C4-2B (cell line): ENCODE measurements at regions not wholly inside any gene's neighbourhood (a gene's known extent, or its start where the extent isn't known, plus 50 kb on each side); places are given as distances from the start of the nearest gene placed in this dataset.
"Not testable (repeated sequence)": the region's sequence is repeated elsewhere in the genome, so short reads cannot be mapped to it uniquely, and the experiment has no call there.

ENCODE experiments used
- ZFX ChIP-seq: fragments of 450-650 bp; IDR thresholded peaks from 2 replicates; pipeline ENCODE4 v1.6.1; 2017
- TF ChIP-seq, protein P1 (sequence below): fragments of 450-650 bp; conservative IDR thresholded peaks from 2 replicates; pipeline ENCODE4 v1.5.1; 2017; ENCODE audit warnings: mild to moderate bottlenecking

DNA sequence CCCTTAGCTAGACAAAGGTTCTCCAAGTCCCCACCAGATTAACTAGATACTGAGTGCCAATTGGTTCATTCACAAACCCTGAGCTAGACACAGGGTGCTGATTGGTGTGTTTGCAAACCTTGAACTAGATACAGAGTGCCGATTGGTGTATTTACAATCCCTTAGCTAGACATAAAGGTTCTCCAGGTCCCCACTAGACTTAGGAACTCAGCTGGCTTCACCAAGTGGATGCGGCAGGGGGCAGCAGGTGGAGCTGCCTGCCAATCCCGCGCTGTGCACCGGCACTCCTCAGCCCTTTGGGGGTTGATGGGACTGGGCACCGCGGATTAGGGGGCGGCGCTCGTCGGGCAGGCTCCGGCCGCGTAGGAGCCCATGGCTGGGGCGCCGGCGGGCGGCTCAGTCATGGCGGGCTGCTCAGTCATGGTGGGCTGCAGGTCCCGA, 157.6 kb downstream of the KLRB1 start:
- TF ChIP-seq, protein P1, sequence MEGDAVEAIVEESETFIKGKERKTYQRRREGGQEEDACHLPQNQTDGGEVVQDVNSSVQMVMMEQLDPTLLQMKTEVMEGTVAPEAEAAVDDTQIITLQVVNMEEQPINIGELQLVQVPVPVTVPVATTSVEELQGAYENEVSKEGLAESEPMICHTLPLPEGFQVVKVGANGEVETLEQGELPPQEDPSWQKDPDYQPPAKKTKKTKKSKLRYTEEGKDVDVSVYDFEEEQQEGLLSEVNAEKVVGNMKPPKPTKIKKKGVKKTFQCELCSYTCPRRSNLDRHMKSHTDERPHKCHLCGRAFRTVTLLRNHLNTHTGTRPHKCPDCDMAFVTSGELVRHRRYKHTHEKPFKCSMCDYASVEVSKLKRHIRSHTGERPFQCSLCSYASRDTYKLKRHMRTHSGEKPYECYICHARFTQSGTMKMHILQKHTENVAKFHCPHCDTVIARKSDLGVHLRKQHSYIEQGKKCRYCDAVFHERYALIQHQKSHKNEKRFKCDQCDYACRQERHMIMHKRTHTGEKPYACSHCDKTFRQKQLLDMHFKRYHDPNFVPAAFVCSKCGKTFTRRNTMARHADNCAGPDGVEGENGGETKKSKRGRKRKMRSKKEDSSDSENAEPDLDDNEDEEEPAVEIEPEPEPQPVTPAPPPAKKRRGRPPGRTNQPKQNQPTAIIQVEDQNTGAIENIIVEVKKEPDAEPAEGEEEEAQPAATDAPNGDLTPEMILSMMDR = not testable (repeated sequence)
- not testable (repeated sequence) for TF ChIP-seq ZFX
